GM23338 (cell line): ENCODE measurements at regions not wholly inside any gene's neighbourhood (a gene's known extent, or its start where the extent isn't known, plus 50 kb on each side); places are given as distances from the start of the nearest gene placed in this dataset.

ENCODE experiments used
- EZH2phosphoT487 ChIP-seq: fragments of 200-600 bp; sonication (generic); IDR thresholded peaks from one replicate; pipeline ENCODE4 v1.8.1; 2018; ENCODE audit warnings: antibody characterized with exemption; ENCODE audit not compliant: unreplicated experiment
- POLR2AphosphoS5 ChIP-seq: IDR thresholded peaks from 2 replicates; pipeline ENCODE4 v1.6.1; 2016; ENCODE audit warnings: antibody characterized with exemption, low read depth
- TF ChIP-seq, protein P1 (sequence below), 2 experiments: fragments of 200-600 bp in 1 of 2; sonication (generic) in 1 of 2; conservative IDR thresholded peaks; 2 replicates each; pipeline versions ENCODE4 v1.5.1 to v1.6.1; 2016 to 2017; ENCODE audit warnings: antibody characterized with exemption in 2 of 2, low read depth in 2 of 2, mild to moderate bottlenecking in 2 of 2, moderate library complexity in 1 of 2
- TF ChIP-seq, protein P2 (sequence below): IDR thresholded peaks from one replicate; pipeline ENCODE4 v1.6.1; 2018; ENCODE audit warnings: antibody characterized with exemption; ENCODE audit not compliant: unreplicated experiment

DNA sequence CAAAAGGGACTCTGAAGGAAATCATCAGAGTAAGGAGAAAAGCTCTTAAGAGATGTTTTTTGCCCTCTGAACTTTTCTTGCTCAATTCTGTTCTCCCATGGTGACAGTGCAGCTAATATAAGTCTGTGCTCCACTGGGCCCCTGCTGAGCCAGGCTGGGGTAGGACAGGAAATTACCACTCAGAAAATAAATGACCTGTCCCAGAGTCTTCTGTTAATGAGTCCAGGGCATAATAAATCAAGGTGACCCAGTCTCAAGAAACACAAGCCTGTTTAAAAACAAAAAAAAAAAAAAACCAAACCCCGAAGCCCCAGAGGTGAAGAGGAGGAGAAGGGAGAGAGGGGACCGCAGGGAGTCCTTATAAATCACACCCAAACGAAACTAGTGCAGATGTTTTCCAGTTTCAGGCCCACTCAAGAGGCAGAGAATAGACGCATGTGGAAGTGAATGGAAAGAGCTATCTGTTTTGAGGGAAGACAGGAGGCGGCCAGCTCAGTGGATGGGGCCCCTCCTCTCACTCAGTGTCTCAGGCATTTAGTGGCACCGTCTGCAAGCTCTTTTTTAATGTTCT is 59.8 kb upstream of the BOC start:
- TF ChIP-seq, protein P1, sequence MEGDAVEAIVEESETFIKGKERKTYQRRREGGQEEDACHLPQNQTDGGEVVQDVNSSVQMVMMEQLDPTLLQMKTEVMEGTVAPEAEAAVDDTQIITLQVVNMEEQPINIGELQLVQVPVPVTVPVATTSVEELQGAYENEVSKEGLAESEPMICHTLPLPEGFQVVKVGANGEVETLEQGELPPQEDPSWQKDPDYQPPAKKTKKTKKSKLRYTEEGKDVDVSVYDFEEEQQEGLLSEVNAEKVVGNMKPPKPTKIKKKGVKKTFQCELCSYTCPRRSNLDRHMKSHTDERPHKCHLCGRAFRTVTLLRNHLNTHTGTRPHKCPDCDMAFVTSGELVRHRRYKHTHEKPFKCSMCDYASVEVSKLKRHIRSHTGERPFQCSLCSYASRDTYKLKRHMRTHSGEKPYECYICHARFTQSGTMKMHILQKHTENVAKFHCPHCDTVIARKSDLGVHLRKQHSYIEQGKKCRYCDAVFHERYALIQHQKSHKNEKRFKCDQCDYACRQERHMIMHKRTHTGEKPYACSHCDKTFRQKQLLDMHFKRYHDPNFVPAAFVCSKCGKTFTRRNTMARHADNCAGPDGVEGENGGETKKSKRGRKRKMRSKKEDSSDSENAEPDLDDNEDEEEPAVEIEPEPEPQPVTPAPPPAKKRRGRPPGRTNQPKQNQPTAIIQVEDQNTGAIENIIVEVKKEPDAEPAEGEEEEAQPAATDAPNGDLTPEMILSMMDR (conservative IDR thresholded peaks at IDR 0.05; ENCODE audit: low read depth in 2 of 2) = no peak
- no peak for TF ChIP-seq EZH2phosphoT487
- no peak for TF ChIP-seq POLR2AphosphoS5
- TF ChIP-seq, protein P2, sequence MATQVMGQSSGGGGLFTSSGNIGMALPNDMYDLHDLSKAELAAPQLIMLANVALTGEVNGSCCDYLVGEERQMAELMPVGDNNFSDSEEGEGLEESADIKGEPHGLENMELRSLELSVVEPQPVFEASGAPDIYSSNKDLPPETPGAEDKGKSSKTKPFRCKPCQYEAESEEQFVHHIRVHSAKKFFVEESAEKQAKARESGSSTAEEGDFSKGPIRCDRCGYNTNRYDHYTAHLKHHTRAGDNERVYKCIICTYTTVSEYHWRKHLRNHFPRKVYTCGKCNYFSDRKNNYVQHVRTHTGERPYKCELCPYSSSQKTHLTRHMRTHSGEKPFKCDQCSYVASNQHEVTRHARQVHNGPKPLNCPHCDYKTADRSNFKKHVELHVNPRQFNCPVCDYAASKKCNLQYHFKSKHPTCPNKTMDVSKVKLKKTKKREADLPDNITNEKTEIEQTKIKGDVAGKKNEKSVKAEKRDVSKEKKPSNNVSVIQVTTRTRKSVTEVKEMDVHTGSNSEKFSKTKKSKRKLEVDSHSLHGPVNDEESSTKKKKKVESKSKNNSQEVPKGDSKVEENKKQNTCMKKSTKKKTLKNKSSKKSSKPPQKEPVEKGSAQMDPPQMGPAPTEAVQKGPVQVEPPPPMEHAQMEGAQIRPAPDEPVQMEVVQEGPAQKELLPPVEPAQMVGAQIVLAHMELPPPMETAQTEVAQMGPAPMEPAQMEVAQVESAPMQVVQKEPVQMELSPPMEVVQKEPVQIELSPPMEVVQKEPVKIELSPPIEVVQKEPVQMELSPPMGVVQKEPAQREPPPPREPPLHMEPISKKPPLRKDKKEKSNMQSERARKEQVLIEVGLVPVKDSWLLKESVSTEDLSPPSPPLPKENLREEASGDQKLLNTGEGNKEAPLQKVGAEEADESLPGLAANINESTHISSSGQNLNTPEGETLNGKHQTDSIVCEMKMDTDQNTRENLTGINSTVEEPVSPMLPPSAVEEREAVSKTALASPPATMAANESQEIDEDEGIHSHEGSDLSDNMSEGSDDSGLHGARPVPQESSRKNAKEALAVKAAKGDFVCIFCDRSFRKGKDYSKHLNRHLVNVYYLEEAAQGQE = no peak
